GM23248 (cell line): ENCODE measurements at regions not wholly inside any gene's neighbourhood (a gene's known extent, or its start where the extent isn't known, plus 50 kb on each side); places are given as distances from the start of the nearest gene placed in this dataset. TPM values are rescaled to one million over a fixed set of nuclear protein-coding genes. Genes with fewer than 3 reads are reported as not detected.

ENCODE experiments used
- microRNA-seq: library from miRNA; unstranded; fragments of <30 nt; microRNA quantifications from one replicate; pipeline ENCODE4, GENCODE V29; 2016; ENCODE audit warnings: borderline number of aligned reads
- small RNA-seq: library from RNA; depleted of rRNA; stranded (forward); fragments of <200 nt; gene quantifications from one replicate; pipeline ENCODE3, GENCODE V24; 2014; ENCODE audit warnings: low read depth, low replicate concordance

Small RNAs in the stretch of these regions (microRNA-seq; reads per million reads assigned to microRNA genes)
- not detected for gene MIR4477B

Small RNAs in the stretch of these regions (small RNA-seq; reads per million reads assigned to genes)
- gene MIR4477B (not detected), gene PTGER4P3 (not detected), gene RNA5SP284 (not detected)
